Panc1 (cell line): ENCODE measurements at regions not wholly inside any gene's neighbourhood (a gene's known extent, or its start where the extent isn't known, plus 50 kb on each side); places are given as distances from the start of the nearest gene placed in this dataset.

ENCODE experiments used
- SIN3A ChIP-seq: IDR thresholded peaks from 2 replicates; pipeline ENCODE4 v1.6.1; 2012; ENCODE audit warnings: low read depth, mild to moderate bottlenecking, low read length, moderate library complexity, borderline replicate concordance; ENCODE audit not compliant: insufficient read depth
- TF ChIP-seq, protein P1 (sequence below): fragments of 450-650 bp; IDR thresholded peaks from 2 replicates; pipeline ENCODE4 v1.5.1; 2017; ENCODE audit warnings: mild to moderate bottlenecking

DNA sequence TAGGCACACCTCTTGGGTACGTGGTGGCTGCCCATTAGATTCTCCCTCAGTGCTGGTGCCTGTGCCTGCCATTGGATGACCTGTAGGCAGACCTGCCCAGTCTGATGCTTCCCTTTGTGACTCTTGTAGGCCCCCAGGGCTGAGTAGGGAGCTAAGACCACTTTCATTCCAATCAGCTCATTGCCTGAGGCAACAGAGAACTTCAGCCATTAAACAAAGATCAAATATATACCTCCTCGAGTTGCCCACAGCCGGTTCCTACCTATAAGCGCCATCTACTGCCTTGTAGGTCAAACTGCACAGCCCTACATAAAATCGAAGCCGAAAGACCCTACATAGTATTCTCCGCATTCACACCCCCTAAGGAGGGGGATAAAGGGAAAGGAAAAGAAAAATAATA lies 184.6 kb downstream of the ETAA1 start:
- TF ChIP-seq, protein P1, sequence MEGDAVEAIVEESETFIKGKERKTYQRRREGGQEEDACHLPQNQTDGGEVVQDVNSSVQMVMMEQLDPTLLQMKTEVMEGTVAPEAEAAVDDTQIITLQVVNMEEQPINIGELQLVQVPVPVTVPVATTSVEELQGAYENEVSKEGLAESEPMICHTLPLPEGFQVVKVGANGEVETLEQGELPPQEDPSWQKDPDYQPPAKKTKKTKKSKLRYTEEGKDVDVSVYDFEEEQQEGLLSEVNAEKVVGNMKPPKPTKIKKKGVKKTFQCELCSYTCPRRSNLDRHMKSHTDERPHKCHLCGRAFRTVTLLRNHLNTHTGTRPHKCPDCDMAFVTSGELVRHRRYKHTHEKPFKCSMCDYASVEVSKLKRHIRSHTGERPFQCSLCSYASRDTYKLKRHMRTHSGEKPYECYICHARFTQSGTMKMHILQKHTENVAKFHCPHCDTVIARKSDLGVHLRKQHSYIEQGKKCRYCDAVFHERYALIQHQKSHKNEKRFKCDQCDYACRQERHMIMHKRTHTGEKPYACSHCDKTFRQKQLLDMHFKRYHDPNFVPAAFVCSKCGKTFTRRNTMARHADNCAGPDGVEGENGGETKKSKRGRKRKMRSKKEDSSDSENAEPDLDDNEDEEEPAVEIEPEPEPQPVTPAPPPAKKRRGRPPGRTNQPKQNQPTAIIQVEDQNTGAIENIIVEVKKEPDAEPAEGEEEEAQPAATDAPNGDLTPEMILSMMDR = peak; percentile 23; the same call in 1 of the 2 replicates
- no peak for TF ChIP-seq SIN3A
